NB4 (cell line): ENCODE measurements at regions not wholly inside any gene's neighbourhood (a gene's known extent, or its start where the extent isn't known, plus 50 kb on each side); places are given as distances from the start of the nearest gene placed in this dataset.

Experiments used
- MAX ChIP-seq: IDR thresholded peaks from 2 replicates; pipeline ENCODE4 v1.6.1; 2011; ENCODE audit warnings: low read depth, low read length
- MYC ChIP-seq: IDR thresholded peaks from 2 replicates; pipeline ENCODE4 v1.6.1; 2011; ENCODE audit warnings: low read depth, low read length
- POLR2A ChIP-seq: IDR thresholded peaks from 2 replicates; pipeline ENCODE4 v1.6.1; 2011; ENCODE audit warnings: mild to moderate bottlenecking; ENCODE audit not compliant: insufficient read length; ENCODE audit errors: extremely low read depth
- TF ChIP-seq, protein P1 (sequence below): IDR thresholded peaks from one replicate; pipeline ENCODE4 v1.5.1; 2012; ENCODE audit warnings: low read depth, low read length

DNA sequence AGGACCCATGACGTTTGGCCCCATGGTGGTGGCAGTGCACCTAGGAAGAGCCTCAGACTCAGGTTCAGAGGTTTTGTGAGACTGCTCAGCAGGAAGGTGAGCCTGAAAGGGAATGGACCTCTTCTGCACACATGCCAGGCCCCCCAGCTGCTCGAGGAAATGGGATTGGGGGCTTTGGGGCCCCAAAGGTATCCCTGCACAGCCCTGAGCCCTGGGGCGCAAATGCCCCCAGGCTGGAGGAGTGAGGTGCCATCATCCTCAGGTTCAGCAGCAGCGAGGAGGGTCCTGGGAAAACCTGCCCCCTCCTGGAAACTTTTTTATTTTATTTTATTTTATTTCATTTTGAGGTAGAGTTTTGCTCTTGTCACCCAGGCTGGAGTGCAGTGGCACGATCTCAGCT lies 171.8 kb upstream of the MVB12B start:
- TF ChIP-seq, protein P1, sequence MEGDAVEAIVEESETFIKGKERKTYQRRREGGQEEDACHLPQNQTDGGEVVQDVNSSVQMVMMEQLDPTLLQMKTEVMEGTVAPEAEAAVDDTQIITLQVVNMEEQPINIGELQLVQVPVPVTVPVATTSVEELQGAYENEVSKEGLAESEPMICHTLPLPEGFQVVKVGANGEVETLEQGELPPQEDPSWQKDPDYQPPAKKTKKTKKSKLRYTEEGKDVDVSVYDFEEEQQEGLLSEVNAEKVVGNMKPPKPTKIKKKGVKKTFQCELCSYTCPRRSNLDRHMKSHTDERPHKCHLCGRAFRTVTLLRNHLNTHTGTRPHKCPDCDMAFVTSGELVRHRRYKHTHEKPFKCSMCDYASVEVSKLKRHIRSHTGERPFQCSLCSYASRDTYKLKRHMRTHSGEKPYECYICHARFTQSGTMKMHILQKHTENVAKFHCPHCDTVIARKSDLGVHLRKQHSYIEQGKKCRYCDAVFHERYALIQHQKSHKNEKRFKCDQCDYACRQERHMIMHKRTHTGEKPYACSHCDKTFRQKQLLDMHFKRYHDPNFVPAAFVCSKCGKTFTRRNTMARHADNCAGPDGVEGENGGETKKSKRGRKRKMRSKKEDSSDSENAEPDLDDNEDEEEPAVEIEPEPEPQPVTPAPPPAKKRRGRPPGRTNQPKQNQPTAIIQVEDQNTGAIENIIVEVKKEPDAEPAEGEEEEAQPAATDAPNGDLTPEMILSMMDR = no peak
- TF ChIP-seq POLR2A (no peak), MYC (no peak), MAX (no peak)
